ENCODE measurements at regions not wholly inside any gene's neighbourhood (a gene's known extent, or its start where the extent isn't known, plus 50 kb on each side); places are given as distances from the start of the nearest gene placed in this dataset.

DNA sequence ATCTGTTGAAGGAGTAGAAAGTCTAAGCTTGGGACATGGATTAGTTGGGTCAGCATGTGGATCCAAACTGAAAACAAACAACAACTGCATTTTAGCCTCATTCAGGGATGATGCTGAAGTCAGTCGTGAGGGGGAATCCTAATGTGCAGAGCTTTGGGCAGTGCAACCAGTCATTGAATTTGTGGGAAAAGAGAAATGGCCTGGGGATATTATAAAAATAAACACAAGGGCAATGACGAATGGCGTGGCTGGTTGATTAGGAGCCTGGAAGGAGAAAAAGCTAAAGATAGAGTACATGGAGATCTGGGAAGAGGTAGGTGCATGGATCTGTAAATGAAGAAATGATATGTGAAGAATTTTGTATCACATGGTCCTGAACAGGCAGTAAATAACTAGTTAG lies 477.6 kb downstream of the TLE1 start:
- TF ChIP-seq CTCF (IDR thresholded peaks at IDR 0.05; ENCODE audit: low read depth, low read length) (no peak), POLR2A (IDR thresholded peaks at IDR 0.05; ENCODE audit: extremely low read depth, insufficient read length) (no peak)
- TF ChIP-seq, protein P1, sequence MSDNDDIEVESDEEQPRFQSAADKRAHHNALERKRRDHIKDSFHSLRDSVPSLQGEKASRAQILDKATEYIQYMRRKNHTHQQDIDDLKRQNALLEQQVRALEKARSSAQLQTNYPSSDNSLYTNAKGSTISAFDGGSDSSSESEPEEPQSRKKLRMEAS (IDR thresholded peaks at IDR 0.05; ENCODE audit: low read depth, low read length): no peak
